Immature natural killer cell (primary cell): ENCODE measurements at regions not wholly inside any gene's neighbourhood (a gene's known extent, or its start where the extent isn't known, plus 50 kb on each side); places are given as distances from the start of the nearest gene placed in this dataset.

ENCODE experiments used
- DNase-seq, 3 donors: peaks; one replicate each; pipeline ENCODE4 v3.0.0; 2022; ENCODE audit warnings: mixed read lengths in 1 of 3
- H3K27ac Mint-ChIP-seq, 6 donors: one replicate each; pipeline ENCODE4 v1.8.0; 2020; ENCODE audit warnings: mixed read lengths in 6 of 6, mild to moderate bottlenecking in 5 of 6, inconsistent platforms in 4 of 6, moderate library complexity in 3 of 6
- H3K27me3 Mint-ChIP-seq, 3 donors: one replicate each; pipeline ENCODE4 v1.8.0; 2020 to 2021; ENCODE audit warnings: low read depth in 3 of 3, mild to moderate bottlenecking in 3 of 3, mixed read lengths in 3 of 3, moderate library complexity in 3 of 3, inconsistent platforms in 1 of 3
- H3K36me3 Mint-ChIP-seq, 3 donors: one replicate each; pipeline ENCODE4 v1.8.0; 2020; ENCODE audit warnings: mixed read lengths in 3 of 3, inconsistent platforms in 2 of 3, mild to moderate bottlenecking in 2 of 3
- H3K4me1 Mint-ChIP-seq, 2 donors: one replicate each; pipeline ENCODE4 v1.8.0; 2020; ENCODE audit warnings: inconsistent platforms in 2 of 2, mild to moderate bottlenecking in 2 of 2, mixed read lengths in 2 of 2, moderate library complexity in 1 of 2
- H3K4me3 Mint-ChIP-seq, 5 donors: one replicate each; pipeline ENCODE4 v1.8.0; 2020; ENCODE audit warnings: mild to moderate bottlenecking in 5 of 5, mixed read lengths in 5 of 5, inconsistent platforms in 3 of 5, moderate library complexity in 3 of 5
- H3K9me3 Mint-ChIP-seq, 6 donors: one replicate each; pipeline ENCODE4 v1.8.0; 2020; ENCODE audit warnings: mild to moderate bottlenecking in 6 of 6, mixed read lengths in 6 of 6, inconsistent platforms in 4 of 6, moderate library complexity in 3 of 6

DNA sequence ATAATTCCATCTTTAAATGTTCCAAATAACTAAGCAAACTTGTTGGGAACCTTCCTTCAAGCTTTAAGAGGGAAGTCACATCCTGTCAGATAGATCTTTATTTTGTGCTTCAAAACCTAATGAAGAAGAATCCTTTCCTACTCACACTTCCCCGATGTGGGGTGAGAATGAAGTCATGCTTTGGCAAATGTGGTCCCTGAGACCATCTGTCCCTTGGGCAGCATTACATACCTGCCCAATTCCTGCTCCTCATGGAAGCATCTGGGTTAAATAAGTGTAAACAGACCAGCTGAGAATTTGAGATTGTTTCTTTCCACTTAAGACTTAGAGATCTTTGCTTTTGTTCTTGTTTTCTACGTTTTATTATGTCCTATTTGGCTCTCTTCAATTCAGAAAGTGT, 606.0 kb upstream of the TMEM132C start:
- H3K4me1 Mint-ChIP-seq = no peaks in the 10 kb centered on the region
- H3K36me3 Mint-ChIP-seq = no peaks in the 10 kb centered on the region

GRCh38 chr12:127663716-127664115, 603.3 kb upstream of the TMEM132C start:
- peaks cover 0 to 6% (median 0%) of the 10 kb centered on the region in 6 donors for H3K9me3 Mint-ChIP-seq
- H3K36me3 Mint-ChIP-seq = no peaks in the 10 kb centered on the region
- H3K27ac Mint-ChIP-seq = no peak overlapping the region
- H3K4me3 Mint-ChIP-seq = no peak overlapping the region
- no peaks in the 10 kb centered on the region for H3K27me3 Mint-ChIP-seq
- DNase-seq = no peak
- H3K4me1 Mint-ChIP-seq = no peaks in the 10 kb centered on the region

More for the DNA sequence above, 606.0 kb upstream of the TMEM132C start:
- H3K9me3 Mint-ChIP-seq = peaks cover 0 to 10% (median 0%) of the 10 kb centered on the region in 6 donors
- H3K4me3 Mint-ChIP-seq = no peak overlapping the region
- DNase-seq = no peak
- peaks cover 0 to 2% (median 0%) of the 10 kb centered on the region in 3 donors for H3K27me3 Mint-ChIP-seq
- H3K27ac Mint-ChIP-seq = no peak overlapping the region

DNA sequence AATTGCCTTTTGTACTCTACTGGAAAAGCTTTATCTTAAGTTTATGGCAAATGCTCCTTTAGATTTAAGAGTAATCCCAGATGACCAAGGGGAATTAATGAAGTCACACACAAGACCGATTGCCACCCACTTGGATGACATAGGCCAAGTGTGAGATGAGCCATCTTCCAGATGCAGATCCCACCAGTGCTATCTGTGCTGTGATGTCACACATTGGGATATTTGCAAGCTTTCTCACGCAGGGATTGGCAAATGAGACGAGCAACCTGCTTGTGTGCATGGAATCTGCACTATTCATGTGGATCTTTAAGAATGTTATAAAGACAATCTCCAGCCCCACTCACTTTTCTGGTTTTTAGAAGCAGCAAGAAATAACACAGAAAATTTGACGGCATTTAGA, 602.1 kb upstream of the TMEM132C start:
- peaks cover 0 to 8% (median 2%) of the 10 kb centered on the region in 6 donors for H3K9me3 Mint-ChIP-seq
- no peak overlapping the region for H3K27ac Mint-ChIP-seq
- DNase-seq = no peak
- no peaks in the 10 kb centered on the region for H3K27me3 Mint-ChIP-seq
- H3K4me3 Mint-ChIP-seq = no peak overlapping the region
- no peaks in the 10 kb centered on the region for H3K36me3 Mint-ChIP-seq
- no peaks in the 10 kb centered on the region for H3K4me1 Mint-ChIP-seq

DNA sequence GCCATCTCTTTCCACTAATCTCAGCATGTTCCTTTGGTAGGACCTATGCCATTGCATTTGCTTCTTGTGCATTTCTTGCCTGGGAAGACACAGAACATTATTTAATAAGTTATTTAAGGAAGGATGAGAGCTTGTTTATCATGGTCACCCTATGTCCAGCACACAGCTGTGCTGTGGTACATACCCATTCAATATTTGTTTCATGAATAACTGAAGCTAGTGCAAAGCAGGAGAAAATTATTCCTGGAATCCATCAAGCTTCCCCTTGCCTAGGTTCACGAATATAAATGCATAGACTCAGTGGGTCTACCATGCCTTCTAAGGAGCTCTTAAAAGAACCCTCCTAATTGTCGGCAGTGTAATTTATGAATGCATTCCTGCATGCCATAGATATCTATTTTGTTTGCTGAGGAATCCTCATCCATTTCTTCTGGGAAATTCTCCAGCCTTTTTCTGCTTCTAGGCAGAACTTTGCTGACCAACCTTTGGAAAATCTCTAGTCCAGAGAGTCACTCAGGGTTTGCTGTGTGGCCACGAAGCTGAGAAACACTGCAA, 599.8 kb upstream of the TMEM132C start:
- H3K36me3 Mint-ChIP-seq = no peaks in the 10 kb centered on the region
- H3K4me3 Mint-ChIP-seq = no peak overlapping the region
- no peaks in the 10 kb centered on the region for H3K27me3 Mint-ChIP-seq
- H3K27ac Mint-ChIP-seq = no peak overlapping the region
- no peaks in the 10 kb centered on the region for H3K4me1 Mint-ChIP-seq
- H3K9me3 Mint-ChIP-seq = peaks cover 0 to 8% (median 2%) of the 10 kb centered on the region in 6 donors
- DNase-seq = no peak

GRCh38 chr12:127670294-127670693, 596.7 kb upstream of the TMEM132C start:
- Mint-ChIP-seq H3K27me3 (peaks cover 0 to 3% (median 0%) of the 10 kb centered on the region in 3 donors), H3K9me3 (peaks cover 0 to 5% (median 1%) of the 10 kb centered on the region in 6 donors), H3K4me3 (no peak overlapping the region)

GRCh38 chr12:127670796-127671195, 596.2 kb upstream of the TMEM132C start:
- Mint-ChIP-seq H3K27me3 (peaks cover 0 to 3% (median 2%) of the 10 kb centered on the region in 3 donors), H3K27ac (no peak overlapping the region), H3K36me3 (no peaks in the 10 kb centered on the region), H3K4me1 (no peaks in the 10 kb centered on the region), H3K4me3 (no peak overlapping the region), H3K9me3 (peaks cover 0 to 5% (median 1%) of the 10 kb centered on the region in 6 donors)
- no peak for DNase-seq

More at GRCh38 chr12:127670294-127670693, 596.7 kb upstream of the TMEM132C start:
- peak overlapping the region in 1 of 6 donors; percentile 25 for H3K27ac Mint-ChIP-seq
- no peak for DNase-seq
- no peaks in the 10 kb centered on the region for H3K36me3 Mint-ChIP-seq
- no peaks in the 10 kb centered on the region for H3K4me1 Mint-ChIP-seq

DNA sequence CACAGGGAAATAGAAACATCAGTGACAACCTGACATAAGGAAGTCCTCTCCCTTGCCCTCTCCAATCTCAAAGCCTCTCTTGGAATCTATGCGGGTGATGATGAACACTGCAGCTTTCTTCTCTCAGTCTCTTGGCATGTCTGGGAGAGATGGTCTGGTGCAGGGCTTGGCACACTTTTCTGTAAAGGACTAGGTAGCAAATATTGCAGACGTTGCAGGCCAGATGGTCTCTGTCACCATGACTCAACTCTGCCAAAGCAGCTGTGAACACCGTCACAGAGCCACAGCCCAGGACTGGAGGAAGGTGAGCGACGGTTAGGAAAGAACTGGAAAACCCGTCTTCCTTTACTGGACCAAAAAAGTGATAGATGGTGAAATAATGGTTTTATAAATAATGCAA, 591.0 kb upstream of the TMEM132C start:
- Mint-ChIP-seq H3K4me3 (no peak overlapping the region), H3K27ac (no peak overlapping the region), H3K9me3 (no peaks in the 10 kb centered on the region), H3K27me3 (peaks cover 0 to 3% (median 2%) of the 10 kb centered on the region in 3 donors), H3K36me3 (no peaks in the 10 kb centered on the region), H3K4me1 (no peaks in the 10 kb centered on the region)
- DNase-seq = no peak

DNA sequence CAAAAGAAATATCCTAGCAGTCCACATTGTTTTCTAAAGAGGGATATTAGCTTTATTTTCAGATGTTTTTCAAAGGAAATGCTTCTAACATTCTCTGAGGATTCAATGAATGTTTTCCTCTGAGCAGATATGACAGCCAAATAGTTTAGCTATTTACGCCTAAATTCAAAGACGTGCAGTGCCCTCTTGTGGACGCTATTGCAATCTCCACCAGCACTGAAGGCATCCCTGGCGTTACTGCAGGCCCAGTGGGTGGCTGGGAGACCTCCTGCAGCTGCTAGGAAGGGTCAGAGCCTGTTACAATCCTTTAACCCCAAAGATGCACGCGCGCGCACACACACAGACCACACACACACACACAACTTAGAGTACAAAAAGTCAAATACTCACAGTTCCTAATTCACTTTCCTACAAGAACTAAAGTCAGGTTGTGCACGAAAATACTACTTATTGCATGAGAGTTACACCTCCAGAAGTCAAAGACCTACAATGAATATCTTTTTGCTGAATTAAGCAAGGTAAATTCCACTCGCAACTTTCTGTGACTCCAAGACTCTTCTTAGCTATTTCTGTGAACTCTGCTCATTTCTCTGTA, 589.3 kb upstream of the TMEM132C start:
- Mint-ChIP-seq H3K36me3 (no peaks in the 10 kb centered on the region), H3K9me3 (no peaks in the 10 kb centered on the region), H3K4me3 (no peak overlapping the region), H3K27ac (no peak overlapping the region), H3K27me3 (peaks cover 0 to 3% (median 3%) of the 10 kb centered on the region in 3 donors), H3K4me1 (no peaks in the 10 kb centered on the region)
- DNase-seq = peak in 1 of 3 donors; percentile 3

GRCh38 chr12:127678945-127679344, 588.0 kb upstream of the TMEM132C start:
- Mint-ChIP-seq H3K9me3 (no peaks in the 10 kb centered on the region), H3K27me3 (peaks cover 0 to 3% (median 0%) of the 10 kb centered on the region in 3 donors), H3K36me3 (no peaks in the 10 kb centered on the region)

GRCh38 chr12:127680516-127680915, 586.5 kb upstream of the TMEM132C start:
- Mint-ChIP-seq H3K4me1 (no peaks in the 10 kb centered on the region), H3K27ac (no peak overlapping the region), H3K27me3 (peaks cover 0 to 4% (median 0%) of the 10 kb centered on the region in 3 donors), H3K36me3 (no peaks in the 10 kb centered on the region), H3K9me3 (no peaks in the 10 kb centered on the region), H3K4me3 (no peak overlapping the region)
- no peak for DNase-seq

More at GRCh38 chr12:127678945-127679344, 588.0 kb upstream of the TMEM132C start:
- no peaks in the 10 kb centered on the region for H3K4me1 Mint-ChIP-seq
- no peak overlapping the region for H3K27ac Mint-ChIP-seq
- no peak for DNase-seq
- H3K4me3 Mint-ChIP-seq = no peak overlapping the region

GRCh38 chr12:127681151-127681754, 585.7 kb upstream of the TMEM132C start:
- no peaks in the 10 kb centered on the region for H3K9me3 Mint-ChIP-seq
- no peak overlapping the region for H3K27ac Mint-ChIP-seq

DNA sequence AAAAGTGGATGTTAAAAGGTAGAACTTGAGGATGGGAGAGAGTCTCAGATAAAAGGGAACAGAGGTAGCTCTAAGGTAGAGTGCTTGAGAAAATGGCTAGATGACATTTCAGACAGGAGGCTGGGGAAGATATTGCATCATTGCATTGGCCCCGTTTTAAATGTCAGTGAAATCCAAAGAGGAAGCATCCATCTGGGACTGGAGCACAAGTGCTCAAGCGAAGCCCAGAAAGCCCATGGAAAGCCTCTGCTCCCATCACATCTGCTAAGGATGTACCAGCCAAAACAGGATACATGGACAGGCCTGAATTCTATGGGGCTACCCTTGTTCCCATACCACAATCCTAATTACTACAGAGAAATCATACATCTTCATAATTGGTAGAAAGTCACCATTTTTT, 581.5 kb upstream of the TMEM132C start:
- Mint-ChIP-seq H3K27ac (no peak overlapping the region), H3K9me3 (no peaks in the 10 kb centered on the region), H3K4me1 (no peaks in the 10 kb centered on the region), H3K27me3 (peaks cover 0 to 4% (median 0%) of the 10 kb centered on the region in 3 donors), H3K36me3 (no peaks in the 10 kb centered on the region), H3K4me3 (no peak overlapping the region)
- no peak for DNase-seq

More at GRCh38 chr12:127681151-127681754, 585.7 kb upstream of the TMEM132C start:
- H3K4me1 Mint-ChIP-seq = no peaks in the 10 kb centered on the region
- no peak for DNase-seq
- peaks cover 0 to 4% (median 0%) of the 10 kb centered on the region in 3 donors for H3K27me3 Mint-ChIP-seq
- H3K36me3 Mint-ChIP-seq = no peaks in the 10 kb centered on the region
- no peak overlapping the region for H3K4me3 Mint-ChIP-seq

GRCh38 chr12:127685931-127686330, 581.0 kb upstream of the TMEM132C start:
- Mint-ChIP-seq H3K27ac (no peak overlapping the region), H3K9me3 (no peaks in the 10 kb centered on the region), H3K27me3 (peaks cover 0 to 4% (median 0%) of the 10 kb centered on the region in 3 donors), H3K4me1 (no peaks in the 10 kb centered on the region), H3K36me3 (no peaks in the 10 kb centered on the region), H3K4me3 (no peak overlapping the region)
- DNase-seq = no peak

- no peaks in the 10 kb centered on the region for H3K4me1 Mint-ChIP-seq
- no peaks in the 10 kb centered on the region for H3K9me3 Mint-ChIP-seq
- no peaks in the 10 kb centered on the region for H3K36me3 Mint-ChIP-seq
- H3K27ac Mint-ChIP-seq = no peak overlapping the region
- no peak overlapping the region for H3K4me3 Mint-ChIP-seq
- DNase-seq = no peak
- H3K27me3 Mint-ChIP-seq = peaks cover 0 to 3% (median 2%) of the 10 kb centered on the region in 3 donors
These were observed 579.8 kb upstream of the TMEM132C start for GRCh38 chr12:127687181-127687580.
